ENCODE measurements at regions not wholly inside any gene's neighbourhood (a gene's known extent, or its start where the extent isn't known, plus 50 kb on each side); places are given as distances from the start of the nearest gene placed in this dataset.
"Not testable (repeated sequence)": the region's sequence is repeated elsewhere in the genome, so short reads cannot be mapped to it uniquely, and the experiment has no call there.

DNA sequence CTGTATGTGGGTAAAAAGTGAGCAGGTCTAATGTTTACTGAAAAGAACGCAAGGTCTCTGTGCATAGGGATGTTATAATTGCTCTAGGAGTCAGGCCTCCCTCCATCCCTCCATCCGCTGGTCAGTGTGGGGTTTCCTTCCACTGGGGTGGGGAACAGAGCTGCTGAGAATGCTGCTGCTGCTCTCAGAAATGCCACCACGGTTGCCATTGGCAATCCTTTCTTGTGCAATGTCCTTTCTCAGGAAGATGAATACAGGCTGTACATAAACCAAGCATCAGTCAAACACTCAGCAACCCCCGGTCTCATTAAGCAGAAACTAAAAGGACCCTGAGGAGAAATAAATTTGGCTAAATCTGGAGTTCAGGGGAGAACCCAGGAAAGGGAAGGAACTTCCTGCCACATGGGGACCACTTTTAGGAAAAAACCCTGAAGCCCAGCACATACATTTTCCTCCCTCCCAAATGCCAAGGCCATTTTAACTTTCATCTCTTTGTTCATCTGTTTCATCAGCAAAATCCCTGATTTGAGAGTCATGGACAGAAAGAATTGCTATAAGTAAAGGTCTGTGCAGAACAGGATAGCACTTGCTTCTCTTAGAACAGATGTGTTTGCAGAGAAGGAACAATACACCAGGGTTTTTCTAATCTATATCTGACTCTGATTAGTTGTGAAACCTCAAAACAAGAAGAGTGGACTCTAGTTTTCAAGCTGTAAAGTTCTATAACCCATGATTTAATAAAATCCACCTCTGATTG is 70.4 kb upstream of the SLC1A3 start:
- DNase-seq = no peak
- H3K27me3 ChIP-seq (ENCODE audit: low read depth) = no peaks in the 10 kb centered on the region
- H3K4me1 ChIP-seq = no peaks in the 10 kb centered on the region

GRCh38 chr5:36536616-36537005 is 69.8 kb upstream of the SLC1A3 start:
- DNase-seq = no peak

More for the DNA sequence above, 70.4 kb upstream of the SLC1A3 start:
- Histone ChIP-seq H3K9me3 (no peaks in the 10 kb centered on the region), H3K36me3 (no peaks in the 10 kb centered on the region), H3K4me3 (no peak overlapping the region), H3K27ac (no peak overlapping the region)
- intact Hi-C loops (cut with DNase I) = no loop called here
- TF ChIP-seq CTCF (IDR thresholded peaks at IDR 0.05) = no peak
- no peak for ATAC-seq

DNA sequence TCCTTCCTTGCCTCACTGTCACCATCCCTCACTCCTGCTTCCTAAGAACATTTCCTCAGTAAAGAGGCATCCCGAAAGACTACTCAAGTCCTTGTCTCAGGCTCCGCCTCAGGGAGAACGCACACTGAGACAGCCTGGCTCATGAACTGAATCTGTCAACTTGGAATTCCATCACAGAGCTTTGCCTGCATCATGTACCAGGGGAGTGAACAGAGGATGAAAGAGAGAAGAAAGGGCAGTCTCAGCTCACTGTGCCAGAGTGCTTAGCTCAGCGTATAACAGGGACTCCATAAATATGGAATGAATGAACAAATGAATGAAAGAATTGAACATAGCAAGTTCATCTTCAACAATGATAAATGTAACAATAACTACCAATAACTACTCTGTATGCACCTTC is 68.7 kb upstream of the SLC1A3 start:
- intact Hi-C loops (cut with DNase I) = no loop called here
- TF ChIP-seq CTCF (IDR thresholded peaks at IDR 0.05) = no peak
- DNase-seq (no peak), ATAC-seq (no peak)
- Histone ChIP-seq H3K9me3 (no peaks in the 10 kb centered on the region), H3K27me3 (ENCODE audit: low read depth) (no peaks in the 10 kb centered on the region), H3K4me3 (no peak overlapping the region), H3K27ac (no peak overlapping the region), H3K36me3 (no peaks in the 10 kb centered on the region), H3K4me1 (no peaks in the 10 kb centered on the region)

More at GRCh38 chr5:36536616-36537005, 69.8 kb upstream of the SLC1A3 start:
- Histone ChIP-seq H3K27me3 (ENCODE audit: low read depth) (no peaks in the 10 kb centered on the region), H3K27ac (no peak overlapping the region), H3K4me1 (no peaks in the 10 kb centered on the region), H3K4me3 (no peak overlapping the region), H3K36me3 (no peaks in the 10 kb centered on the region), H3K9me3 (no peaks in the 10 kb centered on the region)
- no peak for ATAC-seq
- TF ChIP-seq CTCF (IDR thresholded peaks at IDR 0.05) = no peak
- intact Hi-C loops (cut with DNase I) = no loop called here

DNA sequence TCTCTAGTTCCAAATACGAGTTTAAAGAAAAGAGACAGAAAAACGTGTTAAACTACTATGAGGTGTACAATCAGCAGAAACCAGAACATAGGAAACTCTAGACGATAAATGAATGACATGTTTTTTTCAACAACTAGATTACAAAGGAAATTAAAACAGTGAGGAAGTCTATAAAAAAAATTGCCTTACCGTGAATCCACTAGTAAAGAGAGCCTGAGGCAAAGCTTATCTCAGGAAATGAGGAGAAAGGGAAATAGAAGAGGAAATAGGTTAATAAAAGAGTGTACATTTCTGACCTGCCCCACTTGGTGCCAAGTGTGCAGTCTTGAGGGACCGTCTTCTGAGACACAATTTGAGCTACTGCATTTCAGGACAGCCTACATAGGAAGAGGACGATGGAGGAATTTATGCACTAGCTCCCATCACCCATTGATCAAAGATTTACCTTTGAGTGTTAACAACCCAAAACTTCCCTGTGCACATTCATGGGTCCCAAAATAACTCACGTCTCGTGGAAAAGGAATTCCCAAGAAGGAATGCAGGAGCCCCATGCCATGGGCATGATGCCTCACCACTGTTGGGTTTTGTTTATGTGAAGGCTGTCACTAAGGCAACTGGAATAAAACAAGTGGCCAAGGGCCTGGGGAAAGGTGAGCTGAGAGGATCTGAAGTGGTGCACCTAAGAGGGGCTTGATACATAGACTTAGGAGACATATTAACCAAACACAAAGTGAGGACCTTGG is 53.6 kb upstream of the SLC1A3 start:
- TF ChIP-seq CTCF (IDR thresholded peaks at IDR 0.05) = no peak
- ATAC-seq = peak in 1 of 2 donors; percentile 53
- Histone ChIP-seq H3K27me3 (ENCODE audit: low read depth) (no peaks in the 10 kb centered on the region), H3K36me3 (no peaks in the 10 kb centered on the region), H3K4me3 (no peak overlapping the region), H3K9me3 (no peaks in the 10 kb centered on the region), H3K27ac (no peak overlapping the region), H3K4me1 (no peaks in the 10 kb centered on the region)
- intact Hi-C loops (cut with DNase I) = no loop called here
- DNase-seq = no peak

DNA sequence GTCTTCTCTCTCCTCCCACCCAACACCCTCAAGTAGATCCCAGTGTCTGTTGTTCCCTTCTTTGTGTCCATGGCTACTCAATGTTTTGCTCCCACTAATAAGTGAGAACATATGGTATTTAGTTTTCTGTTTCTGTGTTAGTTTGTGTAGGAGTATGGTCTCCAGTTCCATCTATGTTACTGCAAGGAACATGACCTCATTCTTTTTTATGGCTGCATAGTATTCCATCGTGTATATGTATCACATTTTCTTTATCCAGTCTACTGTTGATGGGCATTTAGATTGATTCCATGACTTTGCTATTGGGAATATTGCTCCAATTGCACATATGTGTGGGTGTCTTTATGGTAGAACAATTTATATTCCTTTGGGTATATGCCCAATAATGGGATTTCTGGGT is 51.4 kb upstream of the SLC1A3 start:
- H3K27ac ChIP-seq; H3K4me1 ChIP-seq; ATAC-seq; H3K36me3 ChIP-seq; H3K27me3 ChIP-seq (ENCODE audit: low read depth); intact Hi-C loops (cut with DNase I); H3K4me3 ChIP-seq; H3K9me3 ChIP-seq; DNase-seq: not testable (repeated sequence)

All from lower lobe of right lung (tissue), 2 donors.